Suprapubic skin (tissue), 3 donors: ENCODE measurements at regions not wholly inside any gene's neighbourhood (a gene's known extent, or its start where the extent isn't known, plus 50 kb on each side); places are given as distances from the start of the nearest gene placed in this dataset.

ENCODE experiments used
- CTCF ChIP-seq, 2 donors: fragments of 200-600 bp in 1 of 2; fragments of 450-650 bp in 1 of 2; sonication (generic) in 1 of 2; IDR thresholded peaks; one replicate each; pipeline ENCODE4 v1.5.1; 2016 to 2019; ENCODE audit warnings: antibody characterized with exemption in 2 of 2, mild to moderate bottlenecking in 1 of 2, moderate library complexity in 1 of 2
- EP300 ChIP-seq: sonication (generic); formaldehyde crosslinking; IDR thresholded peaks from one replicate; pipeline ENCODE4 v1.6.1; 2017; ENCODE audit warnings: antibody characterized with exemption
- POLR2A ChIP-seq, 2 donors: fragments of 450-650 bp; IDR thresholded peaks; one replicate each; pipeline ENCODE4 v1.6.1; 2017; ENCODE audit warnings: antibody characterized with exemption in 2 of 2, mild to moderate bottlenecking in 2 of 2, moderate library complexity in 2 of 2

- no peak for TF ChIP-seq CTCF (IDR thresholded peaks at IDR 0.05)
- TF ChIP-seq EP300 = no peak
- TF ChIP-seq POLR2A (IDR thresholded peaks at IDR 0.05) = no peak
Observed at GRCh38 chr11:93084727-93085505, 112.9 kb downstream of the SLC36A4 start.
